Pulmonary artery endothelial cell (primary cell): ENCODE measurements at regions not wholly inside any gene's neighbourhood (a gene's known extent, or its start where the extent isn't known, plus 50 kb on each side); places are given as distances from the start of the nearest gene placed in this dataset.

Source experiments
- DNase-seq: peaks from one replicate; pipeline ENCODE4 v3.0.0-alpha.2; 2011; ENCODE audit warnings: low read depth, low spot score

- DNase-seq, result no peak
These were observed 174.0 kb upstream of the ZNF618 start for GRCh38 chr9:113701774-113702755.

GRCh38 chr9:113705306-113705927 is 170.7 kb upstream of the ZNF618 start:
- DNase-seq, result no peak

GRCh38 chr9:113705928-113706519 is 170.1 kb upstream of the ZNF618 start:
- DNase-seq, result no peak

- no peak for DNase-seq
These were observed 168.0 kb upstream of the ZNF618 start for GRCh38 chr9:113707953-113708695.

DNA sequence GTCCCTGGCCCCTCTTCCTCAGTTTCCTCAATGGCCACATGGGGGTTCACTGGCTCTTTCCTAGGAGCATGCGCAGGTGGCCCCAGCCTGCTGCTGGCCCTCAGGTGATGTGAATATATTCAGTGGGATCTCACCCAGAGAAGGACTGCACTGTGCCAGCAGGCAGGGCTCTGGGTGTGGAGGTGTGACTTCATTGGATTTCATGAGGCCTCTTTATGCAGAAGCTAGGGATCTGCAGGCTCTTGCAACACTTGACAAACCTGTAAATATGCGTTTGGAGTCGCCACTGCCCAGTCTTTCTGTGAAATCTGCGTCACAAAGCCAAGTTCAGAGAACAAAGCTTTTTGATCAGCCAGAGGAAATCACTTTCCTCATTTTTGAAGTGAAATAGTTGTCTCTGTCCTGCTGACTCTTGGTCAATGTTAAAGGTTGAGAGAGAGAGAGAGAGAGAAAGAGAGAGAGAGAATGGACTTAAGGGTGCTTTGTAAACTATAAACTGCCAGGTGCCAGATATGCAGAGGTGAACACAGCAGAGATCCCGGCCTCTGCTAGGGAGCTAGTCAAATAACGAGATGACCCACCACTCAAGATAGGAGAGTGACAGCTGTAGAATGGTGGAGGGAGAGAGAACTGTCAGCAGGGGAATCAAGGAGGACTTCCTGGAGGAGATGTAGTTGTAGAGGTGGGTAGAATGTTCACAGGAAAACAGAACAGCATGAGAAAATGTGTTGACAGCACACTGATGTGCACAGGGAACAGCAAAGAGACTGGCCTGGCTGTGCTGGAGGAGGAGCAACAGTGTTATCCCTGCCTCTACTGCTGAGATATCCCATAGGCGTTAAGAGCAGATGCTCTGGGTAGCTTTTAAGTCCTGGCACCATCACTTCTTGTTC is 167.0 kb upstream of the ZNF618 start:
- no peak for DNase-seq

DNA sequence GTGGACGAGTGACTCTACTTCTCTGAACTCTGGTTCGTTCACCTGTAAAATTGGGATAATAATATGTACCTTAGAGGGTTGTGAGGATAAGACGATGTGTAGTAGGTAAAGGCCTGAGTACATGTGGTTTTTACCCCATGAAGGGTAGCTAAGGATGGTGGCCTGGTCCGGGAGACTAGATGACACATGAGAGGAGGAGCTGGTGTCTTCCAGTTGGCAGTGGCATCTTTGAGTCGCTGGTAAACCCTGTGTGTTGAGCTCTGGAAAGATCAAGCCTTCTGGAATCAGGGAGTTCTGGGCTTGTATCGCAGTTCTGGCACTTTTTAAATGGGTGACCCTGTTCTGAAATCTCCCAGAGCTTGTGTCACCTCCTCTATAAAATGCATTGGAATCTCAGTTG is 166.4 kb upstream of the ZNF618 start:
- DNase-seq, result no peak

- no peak for DNase-seq
These were observed 164.9 kb upstream of the ZNF618 start for GRCh38 chr9:113711251-113711650.

DNA sequence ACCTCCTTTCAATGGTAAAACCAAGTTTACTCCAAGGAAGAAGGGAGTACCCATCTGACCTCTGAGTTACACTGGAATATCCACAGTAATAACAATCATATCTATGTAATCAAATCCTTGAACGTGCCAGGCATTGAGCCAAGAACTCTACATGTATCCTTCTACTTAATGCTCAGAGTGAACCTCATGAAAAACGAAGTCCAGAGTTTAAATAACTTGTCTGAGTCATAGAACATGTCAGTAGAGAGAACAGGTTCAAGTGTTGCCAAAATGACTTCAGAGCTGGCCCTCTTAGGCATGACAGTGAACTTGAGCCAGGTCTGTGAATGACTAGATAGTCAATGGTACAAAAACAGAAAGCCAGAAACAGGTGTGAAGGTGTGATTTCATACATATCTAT is 164.1 kb upstream of the ZNF618 start:
- no peak for DNase-seq

DNA sequence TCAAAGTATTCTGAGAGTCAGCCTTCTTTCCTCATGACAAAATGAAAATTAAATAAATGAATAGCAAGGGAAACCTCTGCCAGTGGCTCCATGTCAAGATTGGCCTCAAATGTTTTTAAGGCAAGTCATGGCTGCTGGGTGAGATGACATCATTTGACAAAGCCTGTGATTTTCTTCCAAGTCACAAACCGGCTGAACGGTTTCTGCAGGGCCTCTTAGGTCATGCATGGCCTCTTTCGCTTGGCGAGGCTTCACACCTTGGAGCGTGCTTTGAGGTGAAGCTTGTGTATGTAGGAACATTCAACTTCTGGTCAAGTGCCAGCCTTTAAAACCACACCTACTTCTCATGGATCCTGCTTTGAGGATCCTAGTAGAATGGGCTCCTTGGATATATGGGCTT is 161.0 kb upstream of the ZNF618 start:
- no peak for DNase-seq

GRCh38 chr9:113719919-113720318 is 156.2 kb upstream of the ZNF618 start:
- DNase-seq, result no peak

- no peak for DNase-seq
These were observed 155.6 kb upstream of the ZNF618 start for GRCh38 chr9:113720495-113720894.

DNA sequence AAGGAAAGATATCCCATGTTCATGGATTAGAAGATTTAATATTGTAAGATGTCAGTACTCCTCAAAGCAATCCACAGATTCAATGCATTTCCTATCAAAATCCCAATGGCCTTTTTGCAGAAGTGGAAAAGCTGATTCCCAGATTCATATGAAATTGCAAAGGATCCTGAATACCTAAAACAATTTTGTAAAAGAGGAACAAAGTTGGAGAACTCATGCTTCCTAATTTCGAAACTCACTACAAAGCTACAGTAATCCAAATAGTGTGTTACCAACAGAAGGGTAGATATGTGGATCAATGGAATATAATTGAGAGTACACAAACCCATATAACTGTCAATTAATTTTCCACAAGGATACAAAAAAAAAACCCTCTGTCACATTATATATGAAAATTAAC is 154.3 kb upstream of the ZNF618 start:
- no peak for DNase-seq

DNA sequence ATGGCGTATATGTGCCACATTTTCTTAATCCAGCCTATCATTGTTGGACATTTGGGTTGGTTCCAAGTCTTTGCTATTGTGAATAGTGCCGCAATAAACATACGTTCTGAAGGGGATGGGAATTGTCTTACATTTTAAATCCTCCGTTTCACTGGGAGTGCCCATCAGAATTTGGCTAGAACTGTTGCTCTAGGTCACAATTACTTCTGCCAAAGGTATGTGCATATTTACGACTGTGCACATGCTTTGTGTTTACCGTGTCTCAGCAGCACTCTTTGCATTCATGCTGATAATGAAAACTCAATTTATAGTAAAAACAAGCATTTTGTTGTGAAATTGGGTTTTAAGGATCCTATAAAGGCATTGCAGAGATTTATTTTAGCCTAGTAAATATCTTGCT is 151.9 kb upstream of the ZNF618 start:
- no peak for DNase-seq

GRCh38 chr9:113728989-113729388 is 147.1 kb upstream of the ZNF618 start:
- DNase-seq, result no peak

DNA sequence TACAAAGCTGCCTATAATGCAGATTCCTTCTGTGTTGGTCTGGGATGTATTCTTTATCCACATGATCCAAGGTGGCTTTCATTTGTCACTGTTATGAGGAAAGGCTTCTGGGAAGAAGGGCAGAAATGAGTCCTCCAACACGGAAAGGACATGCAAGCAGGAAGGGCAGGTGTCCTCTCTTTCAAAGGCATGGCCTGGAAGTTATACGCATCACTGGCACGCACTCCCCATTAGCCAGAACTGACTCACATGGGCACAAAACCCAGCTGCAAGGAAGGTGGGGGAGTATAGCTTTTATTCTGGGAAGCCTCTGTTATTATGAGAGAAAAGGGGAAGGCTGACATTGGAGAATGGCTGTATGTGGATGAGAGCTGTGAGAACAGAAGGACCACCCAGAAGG is 141.3 kb upstream of the ZNF618 start:
- DNase-seq, result no peak

DNA sequence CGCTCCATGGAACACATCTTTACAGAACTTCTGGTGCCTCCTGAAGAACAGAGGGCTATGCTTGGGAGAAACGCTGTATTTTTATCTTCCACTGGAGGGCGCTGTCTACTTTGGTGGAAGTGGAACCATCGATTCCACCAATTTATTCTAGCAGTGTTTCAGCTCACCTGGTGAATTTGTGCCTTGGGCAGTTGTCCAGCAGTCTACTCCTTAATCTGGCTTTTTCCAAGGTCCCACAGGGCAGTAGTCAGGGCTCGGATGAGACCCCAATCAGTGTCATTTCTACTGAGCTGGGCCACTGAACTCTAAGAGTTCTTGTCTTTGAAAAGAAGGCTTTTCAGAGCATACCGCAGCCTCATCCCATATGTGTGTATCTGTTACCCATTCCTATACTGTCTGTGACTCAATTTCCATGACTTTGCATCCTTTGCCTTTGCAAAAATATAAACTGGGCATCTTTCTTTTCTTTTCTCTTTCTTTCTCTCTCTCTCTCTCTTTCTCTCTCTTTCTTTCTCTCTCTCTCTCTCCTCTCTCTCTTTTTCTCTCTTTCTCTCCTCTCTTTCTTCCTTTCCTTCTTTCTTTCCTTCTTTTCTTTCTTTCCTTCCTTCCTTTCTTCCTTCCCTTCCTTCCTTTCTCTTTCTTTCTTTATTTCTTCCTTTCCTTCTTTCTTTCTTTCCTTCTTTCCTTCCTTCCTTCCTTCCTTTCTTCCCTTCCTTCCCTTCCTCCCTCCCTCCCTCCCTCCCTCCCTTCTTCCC is 138.4 kb upstream of the ZNF618 start:
- DNase-seq, result peak; percentile 22

GRCh38 chr9:113738496-113738892 is 137.6 kb upstream of the ZNF618 start:
- DNase-seq, result no peak

DNA sequence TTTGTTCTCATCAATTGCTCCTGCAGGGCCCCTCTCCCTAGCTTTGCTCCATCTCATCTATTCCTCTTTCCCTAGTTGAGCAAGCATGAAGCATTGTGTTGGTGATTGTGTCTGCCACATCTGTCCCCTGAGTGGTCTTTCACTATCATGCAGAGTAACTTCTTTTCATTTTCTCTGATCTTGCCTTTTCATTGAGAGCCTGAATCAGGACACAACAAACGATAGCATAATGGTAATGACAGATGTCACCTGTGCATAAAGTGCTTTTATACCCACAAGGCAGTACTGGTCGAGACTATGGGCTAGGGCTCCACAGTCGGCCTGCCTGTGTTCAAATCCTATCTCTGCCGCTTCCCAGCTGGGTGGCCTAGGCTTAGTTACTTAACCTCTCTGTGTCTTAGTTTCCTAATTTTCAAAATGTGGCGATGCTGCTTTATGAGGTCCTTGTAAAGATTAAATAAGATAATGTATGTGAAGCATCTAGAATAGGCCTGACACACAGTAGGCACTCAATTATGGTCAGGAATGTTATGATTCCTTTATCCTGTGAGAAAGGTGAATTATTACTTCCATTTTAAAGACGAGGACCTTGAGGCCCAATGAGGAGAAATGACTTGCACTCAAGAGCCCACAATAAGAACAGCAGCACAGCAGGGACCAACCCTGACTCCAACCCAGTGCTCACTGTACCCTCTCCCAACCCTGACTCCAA is 137.1 kb upstream of the ZNF618 start:
- no peak for DNase-seq
